ENCODE measurements at regions not wholly inside any gene's neighbourhood (a gene's known extent, or its start where the extent isn't known, plus 50 kb on each side); places are given as distances from the start of the nearest gene placed in this dataset.

DNA sequence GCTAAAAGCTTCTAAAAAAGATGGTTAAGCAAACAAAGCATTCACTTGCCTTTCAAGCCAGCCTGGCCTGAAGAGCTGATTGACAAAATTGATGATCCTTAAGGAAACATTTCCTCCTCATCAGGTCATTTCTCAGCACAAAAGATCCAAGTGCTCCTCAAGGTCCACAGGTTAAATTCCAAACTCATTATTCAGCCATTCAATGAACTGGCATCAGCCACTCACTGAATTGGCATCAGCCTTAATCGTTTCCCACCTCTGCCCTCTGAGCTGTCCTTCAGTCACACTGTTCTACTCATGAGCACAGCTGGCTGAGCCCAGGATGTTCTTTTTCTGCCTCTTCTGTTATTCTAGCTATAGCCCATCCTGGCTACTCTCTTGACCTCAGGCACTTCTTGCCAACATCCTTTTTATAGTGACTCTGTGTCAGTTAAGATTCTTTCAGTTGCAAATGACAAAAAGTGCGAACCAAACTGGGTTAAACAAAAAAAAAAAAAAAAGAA is 147.5 kb downstream of the RAB11FIP2 start:
- no peak for DNase-seq (ENCODE audit: low spot score in 2 of 2)
- 44 to 48% methylated on average over 2 of the region's 2 CpGs for WGBS, 2 donors
- Histone ChIP-seq H3K9me3 (no peaks in the 10 kb centered on the region), H3K4me3 (no peak overlapping the region), H3K27me3 (no peaks in the 10 kb centered on the region), H3K27ac (no peak overlapping the region), H3K4me1 (no peaks in the 10 kb centered on the region), H3K36me3 (no peaks in the 10 kb centered on the region)
- no peak for TF ChIP-seq POLR2A (IDR thresholded peaks at IDR 0.05)
- no peak for TF ChIP-seq EP300 (IDR thresholded peaks at IDR 0.05)
- TF ChIP-seq, protein P1, sequence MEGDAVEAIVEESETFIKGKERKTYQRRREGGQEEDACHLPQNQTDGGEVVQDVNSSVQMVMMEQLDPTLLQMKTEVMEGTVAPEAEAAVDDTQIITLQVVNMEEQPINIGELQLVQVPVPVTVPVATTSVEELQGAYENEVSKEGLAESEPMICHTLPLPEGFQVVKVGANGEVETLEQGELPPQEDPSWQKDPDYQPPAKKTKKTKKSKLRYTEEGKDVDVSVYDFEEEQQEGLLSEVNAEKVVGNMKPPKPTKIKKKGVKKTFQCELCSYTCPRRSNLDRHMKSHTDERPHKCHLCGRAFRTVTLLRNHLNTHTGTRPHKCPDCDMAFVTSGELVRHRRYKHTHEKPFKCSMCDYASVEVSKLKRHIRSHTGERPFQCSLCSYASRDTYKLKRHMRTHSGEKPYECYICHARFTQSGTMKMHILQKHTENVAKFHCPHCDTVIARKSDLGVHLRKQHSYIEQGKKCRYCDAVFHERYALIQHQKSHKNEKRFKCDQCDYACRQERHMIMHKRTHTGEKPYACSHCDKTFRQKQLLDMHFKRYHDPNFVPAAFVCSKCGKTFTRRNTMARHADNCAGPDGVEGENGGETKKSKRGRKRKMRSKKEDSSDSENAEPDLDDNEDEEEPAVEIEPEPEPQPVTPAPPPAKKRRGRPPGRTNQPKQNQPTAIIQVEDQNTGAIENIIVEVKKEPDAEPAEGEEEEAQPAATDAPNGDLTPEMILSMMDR (IDR thresholded peaks at IDR 0.05) = no peak

GRCh38 chr10:117900280-117900679 is 146.5 kb downstream of the RAB11FIP2 start:
- no peak for TF ChIP-seq EP300 (IDR thresholded peaks at IDR 0.05)
- TF ChIP-seq POLR2A (IDR thresholded peaks at IDR 0.05) = no peak
- TF ChIP-seq, protein P1 (IDR thresholded peaks at IDR 0.05) = no peak
- no peaks in the 10 kb centered on the region for H3K36me3 ChIP-seq
- H3K4me3 ChIP-seq = no peak overlapping the region
- WGBS, 2 donors = 71 to 72% methylated on average over 3 of the region's 3 CpGs
- H3K27me3 ChIP-seq = no peaks in the 10 kb centered on the region
- no peak overlapping the region for H3K27ac ChIP-seq
- no peaks in the 10 kb centered on the region for H3K9me3 ChIP-seq
- no peaks in the 10 kb centered on the region for H3K4me1 ChIP-seq
- no peak for DNase-seq (ENCODE audit: low spot score in 2 of 2)

DNA sequence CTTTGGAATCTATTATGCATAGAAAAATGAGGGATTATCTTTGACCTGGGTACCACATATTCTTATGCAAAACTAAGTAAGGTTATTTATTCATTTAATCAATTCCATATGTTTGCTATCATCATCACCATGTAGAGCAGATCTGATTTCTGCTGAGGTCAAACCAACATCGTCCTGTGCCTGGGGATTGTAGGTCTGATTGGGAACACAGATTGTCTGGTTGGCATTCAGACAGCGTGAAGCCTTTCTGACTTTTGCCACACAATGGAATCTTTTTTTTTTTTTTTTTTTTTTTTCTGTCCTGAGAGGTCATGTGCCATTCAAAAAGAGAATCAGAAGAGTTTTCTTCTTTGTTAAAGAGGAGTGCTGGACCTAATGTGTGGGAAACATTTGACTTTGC is 142.9 kb downstream of the RAB11FIP2 start:
- H3K27ac ChIP-seq = no peak overlapping the region
- 41 to 54% methylated on average over 2 of the region's 2 CpGs for WGBS, 2 donors
- H3K36me3 ChIP-seq = no peaks in the 10 kb centered on the region
- TF ChIP-seq POLR2A (IDR thresholded peaks at IDR 0.05) (no peak), EP300 (IDR thresholded peaks at IDR 0.05) (no peak)
- TF ChIP-seq, protein P1 (IDR thresholded peaks at IDR 0.05) = no peak
- H3K27me3 ChIP-seq = no peaks in the 10 kb centered on the region
- no peaks in the 10 kb centered on the region for H3K4me1 ChIP-seq
- no peaks in the 10 kb centered on the region for H3K9me3 ChIP-seq
- no peak overlapping the region for H3K4me3 ChIP-seq
- no peak for DNase-seq (ENCODE audit: low spot score in 2 of 2)

DNA sequence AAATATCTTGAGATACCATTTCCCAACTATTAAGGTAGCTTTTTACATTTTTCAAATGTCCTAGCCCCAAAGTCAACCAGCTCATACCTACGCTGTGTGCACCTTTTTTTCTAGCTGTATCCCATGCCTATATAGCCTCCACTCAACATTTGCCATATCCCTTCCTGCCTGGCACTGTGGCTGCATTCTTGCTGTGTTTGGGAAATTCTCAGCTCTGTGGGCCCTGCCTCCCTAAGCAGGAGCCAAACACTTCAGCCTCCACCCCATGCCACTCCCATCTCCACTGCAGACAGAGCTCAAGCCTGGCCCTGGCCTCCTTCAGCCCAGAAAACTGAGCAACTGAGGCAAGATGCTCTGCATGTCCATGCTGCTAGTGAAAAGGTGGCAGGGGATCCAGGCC is 141.3 kb downstream of the RAB11FIP2 start:
- no peak for TF ChIP-seq POLR2A (IDR thresholded peaks at IDR 0.05)
- H3K27ac ChIP-seq = no peak overlapping the region
- no peaks in the 10 kb centered on the region for H3K27me3 ChIP-seq
- no peaks in the 10 kb centered on the region for H3K36me3 ChIP-seq
- no peaks in the 10 kb centered on the region for H3K4me1 ChIP-seq
- DNase-seq (ENCODE audit: low spot score in 2 of 2) = no peak
- no peak overlapping the region for H3K4me3 ChIP-seq
- 93 to 97% methylated on average over 1 of the region's 1 CpG for WGBS, 2 donors
- no peaks in the 10 kb centered on the region for H3K9me3 ChIP-seq

DNA sequence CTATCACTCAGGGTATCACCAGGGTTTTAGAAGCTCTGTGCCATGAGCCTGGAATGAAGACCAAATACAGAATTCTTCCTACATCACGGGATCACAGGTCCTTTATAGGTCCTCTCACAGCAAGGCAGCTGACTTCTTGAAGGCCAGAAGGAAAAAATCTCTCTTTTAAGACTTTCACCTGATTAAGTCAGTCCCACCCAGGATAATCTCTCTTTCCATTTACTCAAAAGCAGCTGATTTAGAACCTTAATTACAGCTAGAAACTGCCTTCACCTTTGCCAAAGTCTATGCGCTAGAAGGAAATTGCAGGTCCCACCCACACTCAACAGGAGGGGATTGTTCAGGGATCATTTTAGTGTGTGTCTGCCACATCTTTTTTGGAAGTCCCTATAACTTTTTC is 135.1 kb downstream of the RAB11FIP2 start:
- no peak overlapping the region for H3K27ac ChIP-seq
- H3K27me3 ChIP-seq = no peaks in the 10 kb centered on the region
- DNase-seq (ENCODE audit: low spot score in 2 of 2) = no peak
- H3K36me3 ChIP-seq = no peaks in the 10 kb centered on the region
- no peaks in the 10 kb centered on the region for H3K9me3 ChIP-seq
- 38 to 79% methylated on average over 2 of the region's 2 CpGs for WGBS, 2 donors
- no peaks in the 10 kb centered on the region for H3K4me1 ChIP-seq
- H3K4me3 ChIP-seq = no peak overlapping the region
- TF ChIP-seq POLR2A (IDR thresholded peaks at IDR 0.05) (no peak), EP300 (IDR thresholded peaks at IDR 0.05) (no peak)
- TF ChIP-seq, protein P1 (IDR thresholded peaks at IDR 0.05) = no peak

DNA sequence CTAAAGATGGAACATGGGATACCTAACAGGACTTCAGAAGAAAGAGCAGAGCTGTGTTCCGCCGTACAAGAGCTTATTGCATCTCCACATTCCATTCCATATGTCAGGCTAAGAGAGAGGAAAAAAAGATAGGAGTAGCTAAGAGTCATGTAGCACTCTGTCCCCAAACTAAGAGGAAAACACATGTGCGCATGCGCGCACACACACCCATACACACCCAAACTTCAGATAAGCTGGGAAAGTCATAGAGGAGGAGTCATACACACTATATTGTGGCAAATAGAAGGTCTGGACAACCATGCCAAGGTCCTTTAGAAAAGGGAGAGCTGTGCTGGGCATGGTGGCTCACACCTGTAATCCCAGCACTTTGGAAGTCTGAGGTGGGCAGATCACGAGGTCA is 132.4 kb downstream of the RAB11FIP2 start:
- H3K27ac ChIP-seq = no peak overlapping the region
- no peaks in the 10 kb centered on the region for H3K4me1 ChIP-seq
- DNase-seq (ENCODE audit: low spot score in 2 of 2) = no peak
- TF ChIP-seq, protein P1 (IDR thresholded peaks at IDR 0.05) = no peak
- TF ChIP-seq EP300 (IDR thresholded peaks at IDR 0.05) (no peak), POLR2A (IDR thresholded peaks at IDR 0.05) (no peak)
- no peaks in the 10 kb centered on the region for H3K9me3 ChIP-seq
- H3K27me3 ChIP-seq = no peaks in the 10 kb centered on the region
- WGBS, 2 donors = 74 to 94% methylated on average over 6 of the region's 6 CpGs
- H3K36me3 ChIP-seq = no peaks in the 10 kb centered on the region
- no peak overlapping the region for H3K4me3 ChIP-seq
